Mucosa of rectum (tissue), 2 donors: ENCODE measurements at regions not wholly inside any gene's neighbourhood (a gene's known extent, or its start where the extent isn't known, plus 50 kb on each side); places are given as distances from the start of the nearest gene placed in this dataset.

Experiments used
- H3K27ac ChIP-seq, 2 donors: one replicate each; pipeline ENCODE4 v1.7.0; 2013; ENCODE audit warnings: inconsistent platforms in 2 of 2, low read depth in 2 of 2, low read length in 2 of 2
- H3K27me3 ChIP-seq, 2 donors: one replicate each; pipeline ENCODE4 v1.7.0; 2013; ENCODE audit warnings: low read length in 2 of 2; ENCODE audit not compliant: control insufficient read depth in 2 of 2, insufficient read depth in 2 of 2
- H3K36me3 ChIP-seq, 2 donors: one replicate each; pipeline ENCODE4 v1.7.0; 2013; ENCODE audit warnings: low read length in 2 of 2; ENCODE audit not compliant: control insufficient read depth in 2 of 2, insufficient read depth in 2 of 2
- H3K4me1 ChIP-seq, 2 donors: one replicate each; pipeline ENCODE4 v1.7.0; 2013; ENCODE audit warnings: low read length in 2 of 2, mild to moderate bottlenecking in 1 of 2; ENCODE audit not compliant: control insufficient read depth in 2 of 2, insufficient read depth in 2 of 2
- H3K4me3 ChIP-seq, 2 donors: one replicate each; pipeline ENCODE4 v1.7.0; 2013; ENCODE audit warnings: low read length in 2 of 2
- H3K9ac ChIP-seq, 2 donors: one replicate each; pipeline ENCODE4 v1.7.0; 2013; ENCODE audit warnings: low read length in 2 of 2, low read depth in 1 of 2, mild to moderate bottlenecking in 1 of 2
- H3K9me3 ChIP-seq, 2 donors: one replicate each; pipeline ENCODE4 v1.7.0; 2013; ENCODE audit warnings: low read length in 2 of 2; ENCODE audit not compliant: control insufficient read depth in 2 of 2
- donor health status: healthy.
- donor health status: Normal muscosa, but diverticular disease.

- H3K4me3 ChIP-seq, result no peak overlapping the region
- H3K9me3 ChIP-seq, result no peaks in the 10 kb centered on the region
- H3K27ac ChIP-seq, result no peak overlapping the region
- no peaks in the 10 kb centered on the region for H3K27me3 ChIP-seq
- no peak overlapping the region for H3K9ac ChIP-seq
- peaks cover 10 to 26% of the 10 kb centered on the region in 2 donors for H3K4me1 ChIP-seq
- no peaks in the 10 kb centered on the region for H3K36me3 ChIP-seq
These were observed 78.5 kb upstream of the RNU6-1 start for GRCh38 chr15:67918205-67918861.

- Histone ChIP-seq H3K36me3 (no peaks in the 10 kb centered on the region), H3K27me3 (no peaks in the 10 kb centered on the region), H3K27ac (no peak overlapping the region), H3K9me3 (no peaks in the 10 kb centered on the region), H3K9ac (no peak overlapping the region), H3K4me3 (no peak overlapping the region), H3K4me1 (peaks cover 4 to 12% of the 10 kb centered on the region in 2 donors)
These were observed 80.8 kb upstream of the RNU6-1 start for GRCh38 chr15:67920524-67921240.

- Histone ChIP-seq H3K36me3 (no peaks in the 10 kb centered on the region), H3K4me3 (no peak overlapping the region), H3K9ac (no peak overlapping the region), H3K27me3 (no peaks in the 10 kb centered on the region), H3K9me3 (no peaks in the 10 kb centered on the region), H3K4me1 (peaks cover under 1 to 1% of the 10 kb centered on the region in 2 donors), H3K27ac (no peak overlapping the region)
These were observed 82.3 kb upstream of the RNU6-1 start for GRCh38 chr15:67922106-67922675.

- Histone ChIP-seq H3K27ac (no peak overlapping the region), H3K27me3 (no peaks in the 10 kb centered on the region), H3K4me1 (no peaks in the 10 kb centered on the region), H3K36me3 (no peaks in the 10 kb centered on the region), H3K4me3 (no peak overlapping the region), H3K9me3 (no peaks in the 10 kb centered on the region), H3K9ac (no peak overlapping the region)
These were observed 83.4 kb upstream of the RNU6-1 start for GRCh38 chr15:67922971-67923945.

- H3K27ac ChIP-seq, result no peak overlapping the region
- no peak overlapping the region for H3K9ac ChIP-seq
- H3K27me3 ChIP-seq, result no peaks in the 10 kb centered on the region
- H3K4me1 ChIP-seq, result no peaks in the 10 kb centered on the region
- H3K9me3 ChIP-seq, result no peaks in the 10 kb centered on the region
- H3K4me3 ChIP-seq, result no peak overlapping the region
- H3K36me3 ChIP-seq, result no peaks in the 10 kb centered on the region
These were observed 84.6 kb upstream of the RNU6-1 start for GRCh38 chr15:67924359-67924974.

GRCh38 chr15:67925182-67925581 is 85.3 kb upstream of the RNU6-1 start:
- Histone ChIP-seq H3K4me1 (no peaks in the 10 kb centered on the region), H3K36me3 (no peaks in the 10 kb centered on the region), H3K9ac (no peak overlapping the region), H3K27ac (no peak overlapping the region), H3K27me3 (no peaks in the 10 kb centered on the region), H3K9me3 (no peaks in the 10 kb centered on the region), H3K4me3 (no peak overlapping the region)

GRCh38 chr15:67927501-67928168 is 87.8 kb upstream of the RNU6-1 start:
- Histone ChIP-seq H3K36me3 (no peaks in the 10 kb centered on the region), H3K9ac (no peak overlapping the region), H3K27ac (no peak overlapping the region), H3K9me3 (no peaks in the 10 kb centered on the region), H3K4me1 (no peaks in the 10 kb centered on the region), H3K27me3 (no peaks in the 10 kb centered on the region), H3K4me3 (no peak overlapping the region)

GRCh38 chr15:67928666-67929065 is 88.8 kb upstream of the RNU6-1 start:
- Histone ChIP-seq H3K4me3 (no peak overlapping the region), H3K9ac (no peak overlapping the region), H3K27me3 (no peaks in the 10 kb centered on the region), H3K9me3 (no peaks in the 10 kb centered on the region), H3K27ac (no peak overlapping the region), H3K4me1 (no peaks in the 10 kb centered on the region), H3K36me3 (no peaks in the 10 kb centered on the region)

GRCh38 chr15:67930720-67931119 is 90.9 kb upstream of the RNU6-1 start:
- Histone ChIP-seq H3K36me3 (no peaks in the 10 kb centered on the region), H3K27me3 (no peaks in the 10 kb centered on the region), H3K4me3 (no peak overlapping the region), H3K4me1 (no peaks in the 10 kb centered on the region), H3K9me3 (no peaks in the 10 kb centered on the region), H3K9ac (no peak overlapping the region), H3K27ac (no peak overlapping the region)
